ENCODE measurements at regions not wholly inside any gene's neighbourhood (a gene's known extent, or its start where the extent isn't known, plus 50 kb on each side); places are given as distances from the start of the nearest gene placed in this dataset.

DNA sequence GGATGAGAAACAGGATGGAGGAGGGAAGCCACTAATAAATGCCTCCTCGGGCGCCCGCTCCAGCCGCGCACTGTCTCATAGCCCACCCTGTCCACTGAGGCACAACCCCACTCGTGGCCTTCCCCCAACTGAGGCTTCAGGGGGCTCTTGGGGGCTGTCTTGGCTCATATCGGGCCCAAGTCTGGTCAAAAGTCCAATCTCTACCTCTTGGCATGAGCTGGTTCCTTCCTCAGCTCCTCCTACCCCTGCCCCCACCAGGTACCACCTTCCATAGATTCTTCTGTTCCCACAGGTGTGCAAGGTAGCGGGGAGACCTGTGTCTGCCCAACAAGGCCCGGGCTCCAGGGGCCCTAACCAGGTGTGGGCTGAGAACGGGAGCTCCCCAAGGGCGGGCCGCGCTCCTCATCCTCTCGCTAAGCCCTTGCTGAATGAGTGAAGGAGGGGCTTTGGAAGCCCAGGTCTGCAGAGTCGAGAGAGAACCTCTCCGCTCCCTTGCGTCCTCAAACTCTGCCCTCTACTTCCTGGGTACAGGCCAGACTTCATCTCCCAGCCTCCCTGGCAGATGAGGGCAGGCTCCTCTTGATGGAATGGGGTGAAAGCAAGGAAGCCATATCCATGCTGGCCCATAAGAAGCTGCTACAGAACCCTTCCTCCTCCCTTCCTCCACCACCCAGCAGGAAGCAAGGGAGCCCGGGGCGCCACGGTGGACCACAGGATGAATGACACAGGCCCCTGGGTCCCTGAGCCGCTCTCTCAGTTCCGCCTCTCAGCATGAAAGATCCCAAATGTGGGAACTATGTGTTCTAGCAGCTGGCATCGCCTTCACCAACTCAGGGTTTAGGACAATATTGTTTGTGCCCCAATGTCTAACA lies 74.7 kb downstream of the PSMG1 start:
- no peaks in the 10 kb centered on the region for H4K20me1 ChIP-seq (ENCODE audit: insufficient read depth, low read length)
- H3K79me2 ChIP-seq (ENCODE audit: insufficient read depth, low read length): no peaks in the 10 kb centered on the region
- H3K36me3 ChIP-seq (ENCODE audit: insufficient read depth, low read length): no peaks in the 10 kb centered on the region

DNA sequence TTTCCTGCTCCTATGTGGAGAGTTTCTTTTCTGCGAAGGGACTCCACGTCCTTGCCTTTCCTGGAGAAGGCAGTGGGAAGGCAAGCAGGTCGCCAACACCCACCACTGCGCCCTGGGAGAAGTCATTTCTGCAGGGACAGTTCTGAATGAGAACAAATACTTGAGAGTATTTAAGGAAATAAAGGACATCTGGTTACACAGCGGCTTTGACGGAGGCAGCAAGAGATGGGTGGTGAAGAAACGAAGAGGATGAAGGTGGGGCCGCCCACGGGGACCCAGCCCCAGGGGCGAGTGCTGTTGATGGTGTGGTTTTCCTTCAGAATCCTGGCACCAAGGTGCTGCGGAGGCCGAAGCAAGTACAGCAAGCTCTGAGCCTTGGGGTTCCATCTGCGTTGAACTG lies 75.5 kb downstream of the PSMG1 start:
- H3K27ac ChIP-seq (ENCODE audit: low read depth, low read length): no peak overlapping the region
- H3K4me2 ChIP-seq (ENCODE audit: insufficient read depth, low read length): no peak overlapping the region
- H3K36me3 ChIP-seq (ENCODE audit: insufficient read depth, low read length): no peaks in the 10 kb centered on the region
- H3K79me2 ChIP-seq (ENCODE audit: insufficient read depth, low read length): no peaks in the 10 kb centered on the region
- peaks cover 3% of the 10 kb centered on the region for H3K27me3 ChIP-seq (ENCODE audit: insufficient read depth, low read length)
- H3K4me1 ChIP-seq (ENCODE audit: insufficient read depth, low read length): peaks cover 23% of the 10 kb centered on the region
- H4K20me1 ChIP-seq (ENCODE audit: insufficient read depth, low read length): no peaks in the 10 kb centered on the region
- no peak for DNase-seq (ENCODE audit: insufficient read length, low spot score, missing footprints)
- no peak overlapping the region for H2AFZ ChIP-seq (ENCODE audit: low read length)
- no peak for TF ChIP-seq CTCF (IDR thresholded peaks at IDR 0.05; ENCODE audit: extremely low read depth, low read depth, low read length)
- H3K4me3 ChIP-seq (ENCODE audit: insufficient read depth, low read length): no peak overlapping the region
- no peaks in the 10 kb centered on the region for H3K9me3 ChIP-seq (ENCODE audit: low read depth, low read length)

More for the DNA sequence above, 74.7 kb downstream of the PSMG1 start:
- Histone ChIP-seq H3K9me3 (ENCODE audit: low read depth, low read length) (no peaks in the 10 kb centered on the region), H3K27me3 (ENCODE audit: insufficient read depth, low read length) (peaks cover 3% of the 10 kb centered on the region), H3K4me1 (ENCODE audit: insufficient read depth, low read length) (peaks cover 21% of the 10 kb centered on the region), H2AFZ (ENCODE audit: low read length) (no peak overlapping the region), H3K4me3 (ENCODE audit: insufficient read depth, low read length) (no peak overlapping the region), H3K4me2 (ENCODE audit: insufficient read depth, low read length) (no peak overlapping the region), H3K27ac (ENCODE audit: low read depth, low read length) (no peak overlapping the region)
- no peak for DNase-seq (ENCODE audit: insufficient read length, low spot score, missing footprints)
- TF ChIP-seq CTCF (IDR thresholded peaks at IDR 0.05; ENCODE audit: extremely low read depth, low read depth, low read length): no peak

DNA sequence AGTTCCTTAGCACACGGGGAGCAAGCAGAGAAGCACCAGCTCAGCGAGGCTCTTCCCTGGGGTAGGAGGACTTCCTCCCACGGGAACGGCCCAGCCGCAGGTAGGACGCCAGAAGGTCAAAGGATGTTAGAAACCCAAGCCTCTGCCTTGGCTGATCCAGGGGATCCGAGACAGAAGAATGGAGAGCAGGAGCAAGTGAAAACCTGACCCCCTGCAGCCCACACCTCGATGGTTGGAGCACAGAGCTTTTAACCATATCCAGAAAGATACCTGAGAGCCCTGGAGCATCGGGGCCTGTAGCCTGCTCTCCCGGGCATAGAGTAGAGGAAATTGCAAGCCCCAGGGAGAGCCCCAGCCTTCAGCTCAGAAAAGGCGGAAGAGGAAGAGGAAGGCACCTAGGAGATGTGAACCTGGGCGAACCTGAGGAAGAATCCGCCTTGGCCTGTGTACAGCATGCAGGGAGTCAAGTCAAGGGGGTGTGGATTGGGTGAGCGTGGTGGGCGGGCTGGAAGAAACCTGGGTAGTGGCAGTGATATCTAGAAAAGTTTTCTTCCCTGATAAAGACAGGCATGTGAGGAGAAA lies 76.3 kb downstream of the PSMG1 start:
- Histone ChIP-seq H3K9me3 (ENCODE audit: low read depth, low read length) (no peaks in the 10 kb centered on the region), H4K20me1 (ENCODE audit: insufficient read depth, low read length) (no peaks in the 10 kb centered on the region), H3K4me3 (ENCODE audit: insufficient read depth, low read length) (no peak overlapping the region), H3K36me3 (ENCODE audit: insufficient read depth, low read length) (no peaks in the 10 kb centered on the region), H2AFZ (ENCODE audit: low read length) (no peak overlapping the region), H3K27ac (ENCODE audit: low read depth, low read length) (no peak overlapping the region), H3K27me3 (ENCODE audit: insufficient read depth, low read length) (peaks cover 3% of the 10 kb centered on the region), H3K79me2 (ENCODE audit: insufficient read depth, low read length) (no peaks in the 10 kb centered on the region), H3K4me1 (ENCODE audit: insufficient read depth, low read length) (peaks cover 22% of the 10 kb centered on the region), H3K4me2 (ENCODE audit: insufficient read depth, low read length) (no peak overlapping the region)
- no peak for DNase-seq (ENCODE audit: insufficient read length, low spot score, missing footprints)
- no peak for TF ChIP-seq CTCF (IDR thresholded peaks at IDR 0.05; ENCODE audit: extremely low read depth, low read depth, low read length)

- peaks cover 5% of the 10 kb centered on the region for H3K27me3 ChIP-seq (ENCODE audit: insufficient read depth, low read length)
Measured at GRCh38 chr21:39105836-39106235, 77.4 kb downstream of the PSMG1 start.

More at GRCh38 chr21:39105836-39106235, 77.4 kb downstream of the PSMG1 start:
- Histone ChIP-seq H3K4me3 (ENCODE audit: insufficient read depth, low read length) (no peak overlapping the region), H3K9me3 (ENCODE audit: low read depth, low read length) (no peaks in the 10 kb centered on the region), H3K36me3 (ENCODE audit: insufficient read depth, low read length) (no peaks in the 10 kb centered on the region), H3K4me2 (ENCODE audit: insufficient read depth, low read length) (no peak overlapping the region), H3K79me2 (ENCODE audit: insufficient read depth, low read length) (no peaks in the 10 kb centered on the region), H3K27ac (ENCODE audit: low read depth, low read length) (peak overlapping the region; percentile 60), H3K4me1 (ENCODE audit: insufficient read depth, low read length) (peaks cover 20% of the 10 kb centered on the region), H2AFZ (ENCODE audit: low read length) (no peak overlapping the region), H4K20me1 (ENCODE audit: insufficient read depth, low read length) (no peaks in the 10 kb centered on the region)
- TF ChIP-seq CTCF (IDR thresholded peaks at IDR 0.05; ENCODE audit: extremely low read depth, low read depth, low read length): no peak
- no peak for DNase-seq (ENCODE audit: insufficient read length, low spot score, missing footprints)
